HUES48 (cell line): ENCODE measurements at regions not wholly inside any gene's neighbourhood (a gene's known extent, or its start where the extent isn't known, plus 50 kb on each side); places are given as distances from the start of the nearest gene placed in this dataset.
A peak's percentile ranks its signal among the peaks of the same experiment; 100 is the strongest.

ENCODE experiments used
- H3K27ac ChIP-seq: one replicate; pipeline ENCODE4 v1.7.0; 2013; ENCODE audit warnings: low read depth, low read length, inconsistent platforms
- H3K27me3 ChIP-seq: 2 replicates; pipeline ENCODE4 v1.6.1; 2013; ENCODE audit warnings: mild to moderate bottlenecking, low read length; ENCODE audit not compliant: control insufficient read depth, insufficient read depth
- H3K36me3 ChIP-seq: 2 replicates; pipeline ENCODE4 v1.6.1; 2013; ENCODE audit warnings: low read length; ENCODE audit not compliant: control insufficient read depth, insufficient read depth
- H3K4me1 ChIP-seq: 2 replicates; pipeline ENCODE4 v1.6.1; 2013; ENCODE audit warnings: mild to moderate bottlenecking, low read length; ENCODE audit not compliant: control insufficient read depth, insufficient read depth
- H3K4me3 ChIP-seq: 2 replicates; pipeline ENCODE4 v1.5.1; 2013; ENCODE audit warnings: mild to moderate bottlenecking, low read depth, low read length
- H3K9ac ChIP-seq: 2 replicates; pipeline ENCODE4 v1.6.1; 2013; ENCODE audit warnings: mild to moderate bottlenecking, low read depth, low read length, moderate library complexity
- H3K9me3 ChIP-seq: 2 replicates; pipeline ENCODE4 v1.6.1; 2013; ENCODE audit warnings: low read length; ENCODE audit not compliant: control insufficient read depth, insufficient read depth

GRCh38 chr12:20967756-20968155 is 157.3 kb downstream of the SLCO1B3 start:
- Histone ChIP-seq H3K36me3 (no peaks in the 10 kb centered on the region), H3K9me3 (peaks cover 22% of the 10 kb centered on the region), H3K27me3 (no peaks in the 10 kb centered on the region), H3K4me1 (no peaks in the 10 kb centered on the region), H3K27ac (no peak overlapping the region), H3K9ac (no peak overlapping the region), H3K4me3 (no peak overlapping the region)

- Histone ChIP-seq H3K4me3 (no peak overlapping the region), H3K36me3 (no peaks in the 10 kb centered on the region), H3K9me3 (peaks cover 22% of the 10 kb centered on the region), H3K27me3 (no peaks in the 10 kb centered on the region), H3K27ac (no peak overlapping the region), H3K9ac (no peak overlapping the region), H3K4me1 (no peaks in the 10 kb centered on the region)
Observed at GRCh38 chr12:20969766-20970165, 159.3 kb downstream of the SLCO1B3 start.

- no peak overlapping the region for H3K4me3 ChIP-seq
- H3K9me3 ChIP-seq, result peaks cover 16% of the 10 kb centered on the region
- no peak overlapping the region for H3K9ac ChIP-seq
- H3K27me3 ChIP-seq, result no peaks in the 10 kb centered on the region
- H3K27ac ChIP-seq, result no peak overlapping the region
- H3K36me3 ChIP-seq, result no peaks in the 10 kb centered on the region
- H3K4me1 ChIP-seq, result no peaks in the 10 kb centered on the region
Observed at GRCh38 chr12:20985399-20985798, 145.6 kb upstream of the SLCO1B1 start.

- Histone ChIP-seq H3K4me3 (no peak overlapping the region), H3K27me3 (no peaks in the 10 kb centered on the region), H3K36me3 (no peaks in the 10 kb centered on the region), H3K27ac (no peak overlapping the region), H3K4me1 (no peaks in the 10 kb centered on the region), H3K9me3 (0 out of 2 replicates have a peak, but pooled peaks cover 7% of the 10 kb centered on the region), H3K9ac (no peak overlapping the region)
Observed at GRCh38 chr12:21001778-21002177, 129.2 kb upstream of the SLCO1B1 start.

GRCh38 chr12:21025656-21026055 is 105.3 kb upstream of the SLCO1B1 start:
- Histone ChIP-seq H3K4me1 (no peaks in the 10 kb centered on the region), H3K36me3 (no peaks in the 10 kb centered on the region), H3K4me3 (no peak overlapping the region), H3K9ac (no peak overlapping the region), H3K27me3 (no peaks in the 10 kb centered on the region), H3K27ac (no peak overlapping the region), H3K9me3 (no peaks in the 10 kb centered on the region; the same call in 1 of the 2 replicates)

- Histone ChIP-seq H3K27ac (no peak overlapping the region), H3K4me1 (no peaks in the 10 kb centered on the region), H3K9ac (no peak overlapping the region), H3K4me3 (no peak overlapping the region), H3K36me3 (no peaks in the 10 kb centered on the region), H3K27me3 (no peaks in the 10 kb centered on the region), H3K9me3 (no peaks in the 10 kb centered on the region)
Observed at GRCh38 chr12:21026302-21026701, 104.7 kb upstream of the SLCO1B1 start.

GRCh38 chr12:21054334-21054733 is 76.7 kb upstream of the SLCO1B1 start:
- H3K4me3 ChIP-seq, result no peak overlapping the region
- no peak overlapping the region for H3K9ac ChIP-seq
- no peaks in the 10 kb centered on the region for H3K36me3 ChIP-seq
- H3K4me1 ChIP-seq, result no peaks in the 10 kb centered on the region
- no peaks in the 10 kb centered on the region for H3K27me3 ChIP-seq
- H3K9me3 ChIP-seq, result no peaks in the 10 kb centered on the region
- no peak overlapping the region for H3K27ac ChIP-seq

- H3K9me3 ChIP-seq, result no peaks in the 10 kb centered on the region
- no peak overlapping the region for H3K27ac ChIP-seq
Observed at GRCh38 chr12:21065845-21066244, 65.1 kb upstream of the SLCO1B1 start.

GRCh38 chr12:21073129-21073528 is 57.9 kb upstream of the SLCO1B1 start:
- no peak overlapping the region for H3K9ac ChIP-seq
- H3K9me3 ChIP-seq, result no peaks in the 10 kb centered on the region
- no peak overlapping the region for H3K4me3 ChIP-seq
- no peaks in the 10 kb centered on the region for H3K36me3 ChIP-seq
- peaks cover 3% of the 10 kb centered on the region; the same call in 1 of the 2 replicates for H3K4me1 ChIP-seq
- no peaks in the 10 kb centered on the region for H3K27me3 ChIP-seq
- peak overlapping the region; percentile 72 for H3K27ac ChIP-seq

More at GRCh38 chr12:21065845-21066244, 65.1 kb upstream of the SLCO1B1 start:
- H3K9ac ChIP-seq, result no peak overlapping the region
- no peaks in the 10 kb centered on the region for H3K4me1 ChIP-seq
- H3K4me3 ChIP-seq, result no peak overlapping the region
- H3K27me3 ChIP-seq, result no peaks in the 10 kb centered on the region
- no peaks in the 10 kb centered on the region for H3K36me3 ChIP-seq

GRCh38 chr12:21073822-21074460 is 57.1 kb upstream of the SLCO1B1 start:
- peak overlapping the region; percentile 84 for H3K27ac ChIP-seq
- H3K36me3 ChIP-seq, result no peaks in the 10 kb centered on the region
- no peaks in the 10 kb centered on the region for H3K27me3 ChIP-seq
- no peaks in the 10 kb centered on the region for H3K9me3 ChIP-seq
- no peak overlapping the region for H3K9ac ChIP-seq
- peaks cover 3% of the 10 kb centered on the region; the same call in 1 of the 2 replicates for H3K4me1 ChIP-seq
- no peak overlapping the region for H3K4me3 ChIP-seq
